ENCODE measurements at regions not wholly inside any gene's neighbourhood (a gene's known extent, or its start where the extent isn't known, plus 50 kb on each side); places are given as distances from the start of the nearest gene placed in this dataset.

DNA sequence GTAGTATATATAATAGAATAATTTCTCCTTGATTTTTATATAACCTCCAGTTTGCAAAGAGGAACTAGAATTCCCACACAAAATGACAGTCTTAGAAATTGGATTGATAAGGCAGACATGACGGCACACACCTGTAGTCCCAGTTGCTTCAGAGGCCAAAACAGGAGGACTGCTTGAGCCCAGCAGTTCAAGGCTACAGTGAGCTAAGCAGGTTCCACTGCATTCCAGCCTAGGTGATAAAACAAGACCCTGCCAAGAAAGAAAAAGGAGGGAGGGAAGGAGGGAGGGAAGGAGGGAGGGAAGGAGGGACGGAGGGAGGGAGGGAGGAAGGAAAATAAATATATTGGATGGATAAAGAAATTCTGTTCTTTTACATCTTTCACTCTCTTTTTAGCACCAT is 77.6 kb upstream of the SASH1 start:
- DNase-seq = no peak

DNA sequence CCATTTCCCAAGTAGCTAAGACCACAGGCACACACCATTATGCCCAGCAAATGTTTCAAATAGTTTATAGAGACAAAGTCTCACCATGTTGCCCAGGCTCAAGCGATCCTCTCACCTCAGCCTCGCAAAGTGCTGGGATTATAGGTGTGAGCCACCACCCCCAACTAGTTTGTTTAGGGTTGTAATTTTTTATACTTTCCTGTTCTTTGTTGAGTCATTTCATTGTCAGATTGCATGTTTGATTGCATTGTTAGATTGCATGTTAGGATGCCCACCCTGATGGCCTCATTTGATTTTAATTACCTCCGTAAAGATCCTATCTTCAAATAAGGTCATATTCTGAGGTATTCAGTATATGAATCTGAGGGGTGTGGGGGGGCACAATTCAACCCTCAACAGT is 73.3 kb upstream of the SASH1 start:
- DNase-seq = no peak

DNA sequence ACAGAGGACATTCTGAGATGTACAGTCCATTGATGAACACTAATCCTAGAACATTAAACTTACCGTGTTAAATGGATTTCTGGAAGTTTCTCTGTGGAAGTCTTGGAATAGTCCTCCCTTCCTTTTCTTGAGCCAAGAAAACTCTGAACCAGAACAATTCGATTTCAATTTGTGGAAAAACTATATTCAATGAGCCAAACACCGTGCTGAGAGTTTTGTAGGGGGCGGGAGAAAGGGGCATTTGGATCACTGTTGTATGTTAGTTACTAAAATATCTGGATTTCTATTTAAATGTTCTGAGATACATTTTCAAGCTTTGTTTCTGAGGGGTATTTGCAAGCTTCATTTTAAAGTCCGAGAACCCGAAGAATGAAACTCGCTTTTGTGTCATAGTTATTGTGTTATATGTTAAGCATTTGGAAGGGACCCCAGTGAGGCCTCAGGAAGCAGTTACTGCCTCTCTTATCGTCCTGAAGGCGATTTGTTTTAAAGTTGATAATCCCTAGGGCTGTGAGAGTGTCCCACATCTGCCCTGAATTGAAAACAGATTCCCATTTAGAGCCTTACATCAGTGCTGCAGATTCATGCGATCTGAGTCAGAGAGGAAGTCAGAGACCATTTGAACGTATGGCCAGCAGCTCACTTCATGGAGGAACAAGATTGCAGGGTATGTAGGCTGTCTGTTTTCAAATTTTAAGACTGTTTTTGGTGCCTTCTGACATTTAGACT is 70.8 kb upstream of the SASH1 start:
- DNase-seq = no peak

DNA sequence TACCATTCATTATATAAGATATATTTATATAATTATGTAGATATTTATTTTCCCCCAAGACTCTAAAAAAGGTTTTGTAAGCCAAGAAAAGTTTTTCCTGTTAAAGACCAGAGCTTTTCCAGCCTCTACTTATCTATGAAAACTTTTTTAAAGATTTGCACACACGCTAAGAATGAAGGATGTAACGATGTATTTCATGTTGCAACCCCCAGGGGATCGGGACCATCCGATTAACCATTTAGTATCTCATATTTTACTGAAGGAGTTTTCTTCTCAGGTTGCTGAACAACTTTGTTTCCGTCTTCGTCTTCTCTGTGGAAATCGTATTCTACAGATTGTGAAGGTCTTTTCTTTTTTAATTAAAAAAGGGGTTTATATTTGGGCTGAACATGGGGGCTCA is 70.0 kb upstream of the SASH1 start:
- no peak for DNase-seq

DNA sequence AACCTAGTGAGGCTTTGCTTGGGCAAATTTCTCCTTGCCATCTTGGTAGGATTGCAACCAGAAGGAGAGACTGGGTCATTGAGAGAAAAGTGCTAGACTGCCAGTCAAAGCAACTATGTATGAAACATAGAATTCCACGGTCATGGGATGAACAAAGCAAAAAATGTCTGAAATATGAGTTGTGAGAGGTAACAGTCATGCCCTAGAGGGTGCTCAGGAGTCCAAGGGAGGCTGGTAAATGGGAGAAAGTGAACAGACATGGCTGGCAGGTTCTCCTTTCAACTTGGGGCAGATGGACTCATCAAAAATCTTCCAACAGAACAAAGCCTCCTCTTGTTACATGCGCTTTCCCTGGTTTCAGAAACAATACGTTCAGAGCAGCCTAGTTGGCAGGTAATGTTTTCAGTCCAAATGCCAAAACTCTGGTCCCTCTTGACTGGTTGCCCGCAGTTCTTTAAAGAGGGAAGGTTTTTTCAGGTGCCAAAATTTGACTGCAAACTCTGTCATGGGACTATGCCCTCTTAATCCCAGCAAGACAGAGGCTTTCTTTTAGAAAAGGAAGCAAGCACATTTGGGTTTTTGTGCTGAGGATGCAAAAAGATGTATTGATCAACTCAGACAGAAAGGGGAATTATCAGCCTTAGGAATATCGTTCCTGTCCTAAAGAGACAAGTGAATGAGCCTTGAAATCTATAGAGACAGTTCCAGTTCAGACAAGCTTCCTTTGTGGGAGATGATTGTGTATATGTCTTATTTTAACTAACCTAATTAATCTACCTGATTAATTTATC is 68.5 kb upstream of the SASH1 start:
- DNase-seq = no peak

DNA sequence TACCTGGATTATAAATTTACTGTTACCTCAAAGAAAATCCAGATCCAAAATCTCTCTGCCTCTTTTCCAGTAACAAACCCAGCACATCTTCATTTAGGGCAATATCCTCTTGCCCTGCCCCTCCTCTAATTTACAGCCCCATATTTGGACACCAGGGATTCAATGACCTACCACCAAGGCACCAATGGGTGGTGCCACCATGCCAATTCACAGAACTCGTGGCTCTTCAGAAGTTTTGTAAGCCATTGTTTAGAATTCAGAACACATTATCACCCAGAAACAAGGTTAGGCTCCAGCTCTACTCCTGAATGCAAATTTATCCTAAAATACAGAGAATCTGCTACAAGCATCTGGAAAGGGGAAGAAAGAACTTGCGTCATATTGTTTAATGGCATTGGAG is 67.8 kb upstream of the SASH1 start:
- DNase-seq = no peak

DNA sequence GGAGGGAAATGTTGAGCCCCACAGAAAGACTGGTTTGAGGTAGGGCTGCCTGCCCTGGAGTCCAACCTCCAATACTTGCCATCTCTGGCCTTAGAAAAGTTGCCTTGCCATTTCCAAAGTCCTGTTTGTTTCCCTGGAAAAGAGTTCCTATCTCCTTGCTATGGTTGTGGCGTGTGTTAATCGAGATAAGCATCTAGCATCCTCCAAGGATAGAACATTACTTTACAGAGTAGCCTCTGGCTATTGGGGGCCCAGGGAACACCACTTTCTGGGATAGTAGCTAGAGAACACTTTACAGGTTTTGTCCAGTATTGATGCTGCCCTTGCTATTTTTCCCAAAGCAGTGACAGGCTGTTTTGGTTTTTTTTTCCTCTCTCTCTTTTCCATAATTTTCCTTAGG is 57.4 kb upstream of the SASH1 start:
- no peak for DNase-seq

DNA sequence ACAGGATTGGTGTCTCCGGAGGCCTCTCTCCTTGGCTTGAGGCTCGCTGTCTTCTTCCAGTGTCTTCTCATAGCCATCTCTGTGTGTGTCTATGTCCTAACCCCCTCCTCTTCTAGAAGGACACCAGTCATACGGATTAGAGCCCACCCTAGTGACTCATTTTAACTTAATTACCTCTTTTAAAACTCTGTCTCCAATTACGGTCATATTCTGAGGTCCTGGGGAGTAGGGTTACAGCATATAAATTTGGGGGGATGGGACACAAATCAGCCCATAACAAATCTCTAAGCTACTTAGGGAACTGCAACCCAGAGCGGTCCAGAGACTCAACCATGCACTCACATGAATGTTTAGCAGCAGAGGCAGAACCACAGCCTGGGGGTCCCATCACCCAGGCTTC is 56.1 kb upstream of the SASH1 start:
- no peak for DNase-seq

DNA sequence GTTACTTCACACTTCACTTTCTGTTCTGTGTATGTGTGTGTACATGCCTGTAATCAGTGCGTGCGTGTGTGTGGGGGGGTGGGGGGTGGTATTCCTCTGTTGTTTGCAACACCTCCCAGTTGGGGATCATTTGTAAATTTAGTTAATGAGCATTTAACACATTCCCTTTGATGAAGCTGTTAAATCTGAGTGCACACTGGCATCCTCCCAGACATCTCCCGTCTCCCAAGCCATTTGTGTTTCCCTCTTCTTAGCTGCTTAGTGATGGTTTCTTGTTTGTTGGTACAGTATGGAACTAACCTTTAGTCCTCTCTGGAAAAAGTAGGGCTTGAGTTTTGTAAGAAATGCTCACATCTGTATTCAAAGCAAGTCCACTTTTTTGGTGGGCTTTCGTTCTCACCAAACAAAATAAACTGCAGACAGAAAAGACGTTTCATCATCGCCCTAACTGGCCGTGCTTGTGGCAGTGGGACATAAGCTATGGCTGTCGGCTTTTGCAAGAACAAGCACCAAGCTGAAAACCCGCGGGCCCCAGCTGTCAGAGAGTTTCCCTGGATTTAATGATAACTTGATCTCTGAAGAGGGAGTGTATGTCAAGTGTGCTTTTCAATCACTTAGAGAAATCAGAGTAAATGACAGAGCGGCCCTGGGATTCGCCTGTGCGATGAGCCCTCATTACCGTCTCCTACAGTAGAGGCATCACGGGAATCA is 54.9 kb upstream of the SASH1 start:
- no peak for DNase-seq

DNA sequence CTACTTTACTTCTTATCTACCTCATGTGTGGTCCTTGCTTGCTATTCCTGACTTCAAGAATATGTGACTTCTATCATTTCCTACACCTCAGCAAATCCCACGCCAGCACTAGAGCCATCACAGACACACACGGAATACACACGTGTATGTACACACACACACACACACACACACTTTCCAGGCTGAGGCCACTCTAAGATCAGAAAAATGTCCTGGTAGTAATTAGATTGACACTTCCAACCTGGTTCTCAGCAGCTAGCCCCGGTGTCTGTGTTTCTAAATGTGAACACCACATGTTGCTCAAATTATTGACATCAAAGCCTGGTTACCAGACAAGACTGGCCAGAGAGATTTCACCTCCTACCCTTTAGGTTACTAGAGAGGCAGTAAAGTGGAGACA is 54.1 kb upstream of the SASH1 start:
- no peak for DNase-seq

DNA sequence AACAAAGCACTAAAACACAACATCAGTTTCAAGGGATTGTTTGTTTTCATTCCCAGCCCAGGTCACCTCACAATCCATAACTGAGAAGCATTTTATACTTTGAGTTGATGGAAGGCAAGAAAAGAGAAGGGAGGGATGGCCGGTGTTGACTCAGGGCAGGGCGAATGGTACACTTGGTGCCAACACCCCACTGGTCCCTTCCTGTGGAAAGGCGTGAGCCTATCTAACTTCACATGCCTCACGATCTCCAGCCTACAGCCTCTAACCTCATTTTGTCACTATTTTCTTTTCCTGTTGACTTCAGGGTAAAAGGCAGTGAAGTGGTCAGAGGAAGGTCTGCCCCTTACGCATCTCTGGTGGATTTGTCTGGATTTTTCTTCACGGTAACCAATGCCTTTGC is 53.5 kb upstream of the SASH1 start:
- DNase-seq = no peak

DNA sequence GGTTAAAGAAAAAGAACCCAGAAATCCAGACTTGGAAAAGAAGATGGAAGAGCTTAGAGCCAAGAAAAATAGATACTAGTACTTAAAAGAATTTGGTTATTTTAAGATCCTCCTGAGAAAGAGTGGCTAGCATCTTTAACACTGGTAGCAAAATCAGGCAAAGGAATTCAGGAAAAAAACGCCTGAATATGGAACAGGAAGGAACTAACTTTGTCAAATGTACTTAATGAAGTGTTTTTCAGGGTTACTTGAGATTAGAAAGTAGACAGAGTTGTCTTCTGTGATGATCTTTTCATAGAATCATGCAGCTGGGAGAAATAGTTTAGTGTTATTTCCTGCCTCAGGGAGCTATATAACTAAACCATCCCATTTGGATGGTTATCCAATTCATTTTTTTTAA is 50.8 kb upstream of the SASH1 start:
- DNase-seq = no peak

All from activated gamma-delta T cell treated with Interleukin-2 at 50 U/mL for 16 hours (primary cell).